Astrocyte of the spinal cord (primary cell): ENCODE measurements at regions not wholly inside any gene's neighbourhood (a gene's known extent, or its start where the extent isn't known, plus 50 kb on each side); places are given as distances from the start of the nearest gene placed in this dataset.
"Not testable (repeated sequence)": the region's sequence is repeated elsewhere in the genome, so short reads cannot be mapped to it uniquely, and the experiment has no call there.

Experiments used
- DNase-seq: peaks from one replicate; pipeline ENCODE4 v3.0.0; 2011; ENCODE audit warnings: low read depth, low spot score
- H3K4me3 ChIP-seq: 2 replicates; pipeline ENCODE4 v1.5.1; 2011; ENCODE audit warnings: low read depth, mild to moderate bottlenecking, low read length, moderate library complexity
- in situ Hi-C: cut with HindIII; loops from 2 replicates; pipeline ENCODE4 v1.10.0; 2017; ENCODE audit warnings: low sequenced_read_pairs
- TF ChIP-seq, protein P1 (sequence below): IDR thresholded peaks from 2 replicates; pipeline ENCODE4 v1.5.1; 2012; ENCODE audit warnings: low read depth, mild to moderate bottlenecking, low read length, inconsistent platforms

DNA sequence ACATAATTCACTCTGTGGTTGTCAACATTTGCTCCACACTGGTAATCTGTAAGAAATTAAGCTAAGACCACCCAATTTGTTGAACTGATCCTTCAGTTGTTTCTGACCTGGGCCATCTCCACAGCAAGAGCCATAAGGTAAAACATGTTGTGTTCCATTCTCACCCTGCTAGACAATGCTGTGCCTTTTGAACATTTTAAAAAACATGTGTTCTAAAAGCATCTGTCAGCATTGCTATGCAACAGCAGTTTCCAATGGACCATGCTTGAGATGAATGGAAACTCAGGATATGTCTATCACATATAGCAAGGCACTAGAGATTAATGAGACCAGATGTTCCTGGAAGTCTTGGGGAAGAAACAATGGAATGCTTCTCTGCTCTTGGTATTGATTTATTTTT lies 455.1 kb upstream of the RGMB start:
- DNase-seq: no peak
- H3K4me3 ChIP-seq: no peak overlapping the region
- TF ChIP-seq, protein P1, sequence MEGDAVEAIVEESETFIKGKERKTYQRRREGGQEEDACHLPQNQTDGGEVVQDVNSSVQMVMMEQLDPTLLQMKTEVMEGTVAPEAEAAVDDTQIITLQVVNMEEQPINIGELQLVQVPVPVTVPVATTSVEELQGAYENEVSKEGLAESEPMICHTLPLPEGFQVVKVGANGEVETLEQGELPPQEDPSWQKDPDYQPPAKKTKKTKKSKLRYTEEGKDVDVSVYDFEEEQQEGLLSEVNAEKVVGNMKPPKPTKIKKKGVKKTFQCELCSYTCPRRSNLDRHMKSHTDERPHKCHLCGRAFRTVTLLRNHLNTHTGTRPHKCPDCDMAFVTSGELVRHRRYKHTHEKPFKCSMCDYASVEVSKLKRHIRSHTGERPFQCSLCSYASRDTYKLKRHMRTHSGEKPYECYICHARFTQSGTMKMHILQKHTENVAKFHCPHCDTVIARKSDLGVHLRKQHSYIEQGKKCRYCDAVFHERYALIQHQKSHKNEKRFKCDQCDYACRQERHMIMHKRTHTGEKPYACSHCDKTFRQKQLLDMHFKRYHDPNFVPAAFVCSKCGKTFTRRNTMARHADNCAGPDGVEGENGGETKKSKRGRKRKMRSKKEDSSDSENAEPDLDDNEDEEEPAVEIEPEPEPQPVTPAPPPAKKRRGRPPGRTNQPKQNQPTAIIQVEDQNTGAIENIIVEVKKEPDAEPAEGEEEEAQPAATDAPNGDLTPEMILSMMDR: no peak
- in situ Hi-C loops: no loop called here

DNA sequence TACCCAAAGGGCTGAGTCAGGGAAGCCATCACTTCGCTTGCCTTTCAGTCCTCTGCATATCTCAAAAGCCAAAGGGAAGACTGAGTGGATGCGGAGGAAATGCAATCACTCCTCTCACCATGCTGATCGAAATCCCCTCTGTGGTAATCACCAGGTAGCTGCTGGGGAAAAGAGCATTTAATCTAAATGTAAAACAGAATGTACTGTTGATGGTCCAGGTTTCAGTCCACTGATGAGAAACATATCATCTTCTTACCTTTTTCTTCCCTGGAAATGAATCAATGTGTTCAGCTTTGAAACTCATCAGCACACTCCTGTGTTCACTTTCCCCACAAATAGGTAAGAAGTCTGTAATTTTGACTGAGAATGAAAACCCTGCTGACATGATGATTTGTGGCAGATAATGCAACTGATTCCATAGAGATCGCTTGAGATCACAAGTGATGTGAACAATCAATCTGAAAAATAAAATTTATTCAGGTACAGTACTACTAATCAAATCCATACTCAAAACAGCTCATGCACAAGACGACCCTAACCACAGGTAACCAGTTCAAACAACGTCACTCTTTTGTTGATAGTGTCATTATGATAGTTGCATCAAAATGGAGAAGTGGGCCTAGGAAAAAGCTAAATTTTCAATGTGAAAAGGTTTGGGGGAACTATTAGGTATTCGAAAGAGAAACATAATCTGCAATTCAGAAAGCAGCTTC lies 454.0 kb upstream of the RGMB start:
- no peak for DNase-seq
- in situ Hi-C loops: no loop called here
- no peak overlapping the region for H3K4me3 ChIP-seq
- TF ChIP-seq, protein P1: no peak

DNA sequence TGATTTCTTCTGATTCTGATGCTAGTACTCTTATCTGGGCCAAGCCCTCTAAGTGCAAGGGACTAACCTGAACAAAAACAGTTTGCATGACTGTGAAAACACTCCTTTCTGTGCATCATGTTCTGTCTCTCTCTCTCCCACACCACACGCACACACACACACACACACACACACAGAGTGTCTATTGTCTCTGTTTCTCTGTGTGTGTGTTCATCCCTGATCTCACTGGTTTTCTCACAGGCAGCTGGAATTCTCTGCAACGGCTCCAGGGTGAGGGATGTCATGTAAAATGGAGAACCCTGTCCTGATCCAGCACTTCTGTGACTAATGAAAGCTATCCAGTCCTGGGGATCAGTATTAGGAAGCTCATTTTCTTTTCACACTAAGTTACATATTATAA lies 453.1 kb upstream of the RGMB start:
- H3K4me3 ChIP-seq: no peak overlapping the region
- in situ Hi-C loops: no loop called here
- DNase-seq: no peak
- TF ChIP-seq, protein P1: no peak

DNA sequence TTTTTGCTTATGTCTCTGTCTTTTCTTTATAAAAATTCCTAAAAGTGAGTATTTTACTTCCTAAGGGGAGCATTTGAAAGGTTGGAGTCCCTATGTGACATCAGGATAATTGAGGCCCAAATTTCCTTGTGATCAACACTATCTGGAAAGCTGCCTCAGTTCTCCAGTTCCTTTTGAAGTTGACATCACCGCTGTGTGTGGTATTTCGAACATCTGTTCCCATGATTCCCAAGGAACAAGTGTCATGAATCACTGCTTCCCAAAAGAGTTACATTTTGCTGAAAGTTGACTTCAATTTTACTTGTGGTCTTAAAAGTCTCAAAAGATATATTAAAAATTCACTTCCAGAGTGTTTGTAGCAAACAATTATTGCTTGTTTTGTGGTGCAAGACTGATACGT lies 452.1 kb upstream of the RGMB start:
- in situ Hi-C loops: no loop called here
- TF ChIP-seq, protein P1: no peak
- DNase-seq: no peak
- H3K4me3 ChIP-seq: no peak overlapping the region

DNA sequence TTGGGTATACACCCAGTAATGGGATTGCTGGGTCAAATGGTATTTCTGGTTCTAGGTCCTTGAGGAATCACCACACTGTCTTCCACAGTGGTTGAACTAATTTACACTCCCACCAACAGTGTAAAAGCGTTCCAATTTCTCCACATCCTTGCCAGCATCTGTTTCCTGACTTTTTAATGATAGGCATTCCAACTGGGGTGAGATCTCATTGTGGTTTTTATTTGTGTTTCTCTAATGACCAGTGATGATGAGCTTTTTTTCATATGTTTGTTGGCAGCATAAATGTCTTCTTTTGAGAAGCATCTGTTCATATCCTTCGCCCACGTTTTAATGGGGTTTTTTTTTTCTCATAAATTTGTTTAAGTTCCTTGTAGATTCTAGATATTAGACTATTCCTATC lies 448.3 kb upstream of the RGMB start:
- DNase-seq, in situ Hi-C loops: not testable (repeated sequence)

DNA sequence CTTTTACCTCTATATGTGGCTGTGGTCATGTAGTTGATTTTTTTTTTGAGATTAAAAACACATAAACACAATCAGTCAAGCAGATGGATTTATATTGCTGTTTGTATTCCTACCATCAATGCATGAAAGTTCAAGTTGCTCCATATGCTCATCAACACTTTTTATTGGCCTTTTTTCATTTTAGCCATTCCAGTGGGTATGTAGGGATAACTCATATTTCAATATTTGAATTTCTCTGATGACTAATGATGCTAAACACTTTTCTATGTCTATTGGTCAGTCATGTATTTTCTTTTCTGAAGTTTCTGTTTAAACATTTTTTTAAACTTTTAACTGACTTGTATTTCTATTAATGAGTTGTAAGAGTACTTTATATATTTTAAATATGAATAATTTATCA lies 445.4 kb upstream of the RGMB start:
- DNase-seq: no peak
- TF ChIP-seq, protein P1: no peak
- in situ Hi-C loops: no loop called here
- no peak overlapping the region for H3K4me3 ChIP-seq

More for the DNA sequence above, 448.3 kb upstream of the RGMB start:
- not testable (repeated sequence) for H3K4me3 ChIP-seq

DNA sequence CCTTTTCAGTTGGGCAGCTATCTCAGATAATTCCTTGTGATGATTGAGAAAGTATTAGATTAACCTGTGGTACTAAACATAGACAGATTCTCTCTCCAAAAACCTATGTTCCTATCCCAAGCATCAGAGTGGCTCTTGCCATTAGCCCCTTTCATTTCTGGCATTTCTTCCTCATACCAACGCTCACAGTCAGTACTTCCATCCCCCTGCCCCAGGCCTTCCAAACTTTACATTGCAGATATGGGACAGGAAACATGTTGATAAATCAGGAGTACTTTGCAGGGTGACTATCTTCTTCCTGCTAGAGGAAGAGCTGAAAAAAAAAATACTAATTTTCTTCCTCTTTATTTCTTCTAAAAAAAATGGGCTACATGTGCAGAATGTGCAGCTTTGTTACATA lies 442.6 kb upstream of the RGMB start:
- TF ChIP-seq, protein P1: no peak
- H3K4me3 ChIP-seq: no peak overlapping the region
- DNase-seq: no peak
- in situ Hi-C loops: no loop called here
